ENCODE measurements at regions not wholly inside any gene's neighbourhood (a gene's known extent, or its start where the extent isn't known, plus 50 kb on each side); places are given as distances from the start of the nearest gene placed in this dataset.

GRCh38 chrX:139044680-139045079, 333.2 kb upstream of the FGF13 start:
- no peaks in the 10 kb centered on the region for H3K27me3 ChIP-seq (replicated peaks; ENCODE audit: insufficient read depth)
- in situ Hi-C loops (cut with MboI), result no loop called here

GRCh38 chrX:139039041-139039440, 327.5 kb upstream of the FGF13 start:
- no peak overlapping the region for H3K4me3 ChIP-seq
- no peak overlapping the region for H3K4me2 ChIP-seq (ENCODE audit: unreplicated experiment)
- H4K20me1 ChIP-seq (ENCODE audit: insufficient read depth), result no peaks in the 10 kb centered on the region
- in situ Hi-C loops (cut with MboI), result no loop called here
- no peaks in the 10 kb centered on the region for H3K9me2 ChIP-seq (ENCODE audit: insufficient read depth)
- no peak for DNase-seq
- H3K27me3 ChIP-seq (replicated peaks; ENCODE audit: insufficient read depth), result no peaks in the 10 kb centered on the region
- H3F3A ChIP-seq (ENCODE audit: insufficient read depth), result no peaks in the 10 kb centered on the region
- H3K9ac ChIP-seq, result no peak overlapping the region
- no peak for TF ChIP-seq EZH2phosphoT487 (IDR thresholded peaks at IDR 0.05; ENCODE audit: insufficient read depth, low read depth)
- no peak for TF ChIP-seq EZH2 (IDR thresholded peaks at IDR 0.05; ENCODE audit: insufficient read depth, poor library complexity, severe bottlenecking)
- H2AFZ ChIP-seq, result no peak overlapping the region
- H3K36me3 ChIP-seq (ENCODE audit: low read depth), result no peaks in the 10 kb centered on the region
- no peaks in the 10 kb centered on the region for H3K4me1 ChIP-seq (ENCODE audit: insufficient read depth)
- H3K27ac ChIP-seq, result no peak overlapping the region
- H3K9me3 ChIP-seq (ENCODE audit: low read depth), result no peaks in the 10 kb centered on the region
- H3K79me2 ChIP-seq (ENCODE audit: insufficient read depth), result no peaks in the 10 kb centered on the region

More at GRCh38 chrX:139044680-139045079, 333.2 kb upstream of the FGF13 start:
- Histone ChIP-seq H3K27ac (no peak overlapping the region), H3K9me2 (ENCODE audit: insufficient read depth) (no peaks in the 10 kb centered on the region), H3K36me3 (ENCODE audit: low read depth) (no peaks in the 10 kb centered on the region), H2AFZ (no peak overlapping the region), H3F3A (ENCODE audit: insufficient read depth) (no peaks in the 10 kb centered on the region), H3K79me2 (ENCODE audit: insufficient read depth) (no peaks in the 10 kb centered on the region), H3K4me1 (ENCODE audit: insufficient read depth) (no peaks in the 10 kb centered on the region), H3K9me3 (ENCODE audit: low read depth) (no peaks in the 10 kb centered on the region), H3K9ac (no peak overlapping the region), H4K20me1 (ENCODE audit: insufficient read depth) (no peaks in the 10 kb centered on the region), H3K4me3 (no peak overlapping the region), H3K4me2 (ENCODE audit: unreplicated experiment) (no peak overlapping the region)
- no peak for DNase-seq
- 88 to 93% methylated on average over 3 to 6 of the region's 6 CpGs for WGBS, 2 experiments (ENCODE audit: low coverage in 1 of 2, low lambda C conversion rate in 2 of 2, missing lambda C conversion rate in 2 of 2)
- TF ChIP-seq EZH2phosphoT487 (IDR thresholded peaks at IDR 0.05; ENCODE audit: insufficient read depth, low read depth) (no peak), EZH2 (IDR thresholded peaks at IDR 0.05; ENCODE audit: insufficient read depth, poor library complexity, severe bottlenecking) (no peak)

GRCh38 chrX:139026811-139027210, 315.3 kb upstream of the FGF13 start:
- no peaks in the 10 kb centered on the region for H3K27me3 ChIP-seq (replicated peaks; ENCODE audit: insufficient read depth)
- no peak overlapping the region for H2AFZ ChIP-seq
- no peaks in the 10 kb centered on the region for H3F3A ChIP-seq (ENCODE audit: insufficient read depth)
- in situ Hi-C loops (cut with MboI), result no loop called here
- WGBS, 2 experiments (ENCODE audit: low coverage in 1 of 2, low lambda C conversion rate in 2 of 2, missing lambda C conversion rate in 2 of 2), result 86 to 87% methylated on average over 1 of the region's 1 CpG
- TF ChIP-seq EZH2 (IDR thresholded peaks at IDR 0.05; ENCODE audit: insufficient read depth, poor library complexity, severe bottlenecking) (no peak), EZH2phosphoT487 (IDR thresholded peaks at IDR 0.05; ENCODE audit: insufficient read depth, low read depth) (no peak)
- H3K79me2 ChIP-seq (ENCODE audit: insufficient read depth), result no peaks in the 10 kb centered on the region
- H4K20me1 ChIP-seq (ENCODE audit: insufficient read depth), result no peaks in the 10 kb centered on the region
- H3K36me3 ChIP-seq (ENCODE audit: low read depth), result no peaks in the 10 kb centered on the region
- no peak overlapping the region for H3K4me3 ChIP-seq
- no peak overlapping the region for H3K9ac ChIP-seq
- H3K9me2 ChIP-seq (ENCODE audit: insufficient read depth), result no peaks in the 10 kb centered on the region
- no peaks in the 10 kb centered on the region for H3K9me3 ChIP-seq (ENCODE audit: low read depth)
- H3K4me2 ChIP-seq (ENCODE audit: unreplicated experiment), result no peak overlapping the region
- no peak overlapping the region for H3K27ac ChIP-seq
- H3K4me1 ChIP-seq (ENCODE audit: insufficient read depth), result no peaks in the 10 kb centered on the region
- peak; percentile 30 for DNase-seq

GRCh38 chrX:139026406-139026805, 314.9 kb upstream of the FGF13 start:
- in situ Hi-C loops (cut with MboI), result no loop called here
- WGBS, 2 experiments (ENCODE audit: low coverage in 1 of 2, low lambda C conversion rate in 2 of 2, missing lambda C conversion rate in 2 of 2), result 100% methylated on average over 2 of the region's 2 CpGs
- DNase-seq, result no peak

DNA sequence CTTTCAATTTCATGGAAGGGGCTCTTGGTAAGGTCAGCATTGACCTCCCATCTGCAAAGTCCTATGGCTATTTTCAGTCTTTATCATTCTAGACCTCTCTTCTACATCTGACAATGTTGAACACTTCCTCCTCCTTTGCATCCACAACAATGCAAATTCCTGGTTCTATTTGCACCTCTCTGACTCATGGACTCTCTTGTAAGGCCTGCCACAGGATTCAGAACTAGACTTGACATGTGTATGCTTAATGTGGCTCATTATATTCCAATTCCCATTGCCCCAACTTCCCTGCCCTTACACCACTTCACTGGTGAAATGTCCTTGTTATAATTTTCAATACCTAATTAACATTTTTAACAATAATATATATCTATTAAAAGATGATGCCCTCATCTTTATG, 314.3 kb upstream of the FGF13 start:
- Histone ChIP-seq H3K4me1 (ENCODE audit: insufficient read depth) (no peaks in the 10 kb centered on the region), H3K27me3 (replicated peaks; ENCODE audit: insufficient read depth) (no peaks in the 10 kb centered on the region), H3F3A (ENCODE audit: insufficient read depth) (no peaks in the 10 kb centered on the region), H3K4me3 (no peak overlapping the region), H3K9me2 (ENCODE audit: insufficient read depth) (no peaks in the 10 kb centered on the region), H3K27ac (no peak overlapping the region), H3K9ac (no peak overlapping the region), H2AFZ (no peak overlapping the region), H3K4me2 (ENCODE audit: unreplicated experiment) (no peak overlapping the region), H3K79me2 (ENCODE audit: insufficient read depth) (no peaks in the 10 kb centered on the region), H3K36me3 (ENCODE audit: low read depth) (no peaks in the 10 kb centered on the region), H4K20me1 (ENCODE audit: insufficient read depth) (no peaks in the 10 kb centered on the region), H3K9me3 (ENCODE audit: low read depth) (no peaks in the 10 kb centered on the region)
- in situ Hi-C loops (cut with MboI), result no loop called here
- no peak for DNase-seq
- TF ChIP-seq EZH2phosphoT487 (IDR thresholded peaks at IDR 0.05; ENCODE audit: insufficient read depth, low read depth) (no peak), EZH2 (IDR thresholded peaks at IDR 0.05; ENCODE audit: insufficient read depth, poor library complexity, severe bottlenecking) (no peak)

More at GRCh38 chrX:139026406-139026805, 314.9 kb upstream of the FGF13 start:
- no peak overlapping the region for H3K27ac ChIP-seq
- no peak overlapping the region for H3K4me2 ChIP-seq (ENCODE audit: unreplicated experiment)
- no peaks in the 10 kb centered on the region for H3K9me2 ChIP-seq (ENCODE audit: insufficient read depth)
- H3F3A ChIP-seq (ENCODE audit: insufficient read depth), result no peaks in the 10 kb centered on the region
- H3K4me3 ChIP-seq, result no peak overlapping the region
- no peaks in the 10 kb centered on the region for H4K20me1 ChIP-seq (ENCODE audit: insufficient read depth)
- no peak overlapping the region for H3K9ac ChIP-seq
- H3K4me1 ChIP-seq (ENCODE audit: insufficient read depth), result no peaks in the 10 kb centered on the region
- H3K36me3 ChIP-seq (ENCODE audit: low read depth), result no peaks in the 10 kb centered on the region
- TF ChIP-seq EZH2 (IDR thresholded peaks at IDR 0.05; ENCODE audit: insufficient read depth, poor library complexity, severe bottlenecking), result no peak
- no peak for TF ChIP-seq EZH2phosphoT487 (IDR thresholded peaks at IDR 0.05; ENCODE audit: insufficient read depth, low read depth)
- H3K27me3 ChIP-seq (replicated peaks; ENCODE audit: insufficient read depth), result no peaks in the 10 kb centered on the region
- H3K79me2 ChIP-seq (ENCODE audit: insufficient read depth), result no peaks in the 10 kb centered on the region
- no peak overlapping the region for H2AFZ ChIP-seq
- no peaks in the 10 kb centered on the region for H3K9me3 ChIP-seq (ENCODE audit: low read depth)
